IMR-90 (cell line): ENCODE measurements at regions not wholly inside any gene's neighbourhood (a gene's known extent, or its start where the extent isn't known, plus 50 kb on each side); places are given as distances from the start of the nearest gene placed in this dataset.

Experiments
- BHLHE40 ChIP-seq: fragments of 150-350 bp; IDR thresholded peaks from 2 replicates; pipeline ENCODE4 v1.6.1; 2016; ENCODE audit warnings: mild to moderate bottlenecking, low read depth, low read length
- MAFK ChIP-seq: IDR thresholded peaks from 2 replicates; pipeline ENCODE4 v1.6.1; 2012; ENCODE audit warnings: low read depth, low read length, improper control_type of control experiment
- MAZ ChIP-seq: IDR thresholded peaks from 2 replicates; pipeline ENCODE4 v1.6.1; 2012; ENCODE audit warnings: low read depth, mild to moderate bottlenecking, low read length, improper control_type of control experiment, moderate library complexity, borderline replicate concordance
- MXI1 ChIP-seq: IDR thresholded peaks from 2 replicates; pipeline ENCODE4 v1.6.1; 2012; ENCODE audit warnings: low read depth, mild to moderate bottlenecking, low read length, moderate library complexity, borderline replicate concordance
- NFE2L2 ChIP-seq: fragments of 150-350 bp; IDR thresholded peaks from 2 replicates; pipeline ENCODE4 v1.6.1; 2016; ENCODE audit warnings: low read depth, mild to moderate bottlenecking, low read length
- POLR2A ChIP-seq: IDR thresholded peaks from 2 replicates; pipeline ENCODE4 v1.6.1; 2012; ENCODE audit warnings: mild to moderate bottlenecking, low read depth, low read length
- RAD21 ChIP-seq: IDR thresholded peaks from 2 replicates; pipeline ENCODE4 v1.6.1; 2012; ENCODE audit warnings: low read length, improper control_type of control experiment
- SMC3 ChIP-seq: fragments of 150-350 bp; IDR thresholded peaks from 2 replicates; pipeline ENCODE4 v1.6.1; 2016; ENCODE audit warnings: low read depth, mild to moderate bottlenecking, antibody characterized with exemption, low read length, moderate library complexity
- TF ChIP-seq, protein P1 (sequence below): conservative IDR thresholded peaks from 2 replicates; pipeline ENCODE4 v1.5.1; 2012; ENCODE audit warnings: mild to moderate bottlenecking, low read depth, low read length, improper control_type of control experiment
- TF ChIP-seq, protein P2 (sequence below): fragments of 150-350 bp; IDR thresholded peaks from 2 replicates; pipeline ENCODE4 v1.6.1; 2017; ENCODE audit warnings: mild to moderate bottlenecking, antibody characterized with exemption, low read length, low read depth

- TF ChIP-seq, protein P1, sequence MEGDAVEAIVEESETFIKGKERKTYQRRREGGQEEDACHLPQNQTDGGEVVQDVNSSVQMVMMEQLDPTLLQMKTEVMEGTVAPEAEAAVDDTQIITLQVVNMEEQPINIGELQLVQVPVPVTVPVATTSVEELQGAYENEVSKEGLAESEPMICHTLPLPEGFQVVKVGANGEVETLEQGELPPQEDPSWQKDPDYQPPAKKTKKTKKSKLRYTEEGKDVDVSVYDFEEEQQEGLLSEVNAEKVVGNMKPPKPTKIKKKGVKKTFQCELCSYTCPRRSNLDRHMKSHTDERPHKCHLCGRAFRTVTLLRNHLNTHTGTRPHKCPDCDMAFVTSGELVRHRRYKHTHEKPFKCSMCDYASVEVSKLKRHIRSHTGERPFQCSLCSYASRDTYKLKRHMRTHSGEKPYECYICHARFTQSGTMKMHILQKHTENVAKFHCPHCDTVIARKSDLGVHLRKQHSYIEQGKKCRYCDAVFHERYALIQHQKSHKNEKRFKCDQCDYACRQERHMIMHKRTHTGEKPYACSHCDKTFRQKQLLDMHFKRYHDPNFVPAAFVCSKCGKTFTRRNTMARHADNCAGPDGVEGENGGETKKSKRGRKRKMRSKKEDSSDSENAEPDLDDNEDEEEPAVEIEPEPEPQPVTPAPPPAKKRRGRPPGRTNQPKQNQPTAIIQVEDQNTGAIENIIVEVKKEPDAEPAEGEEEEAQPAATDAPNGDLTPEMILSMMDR: no peak
- TF ChIP-seq MAZ (no peak), NFE2L2 (no peak), MXI1 (no peak), MAFK (no peak), POLR2A (no peak), BHLHE40 (no peak), RAD21 (no peak), SMC3 (no peak)
- TF ChIP-seq, protein P2, sequence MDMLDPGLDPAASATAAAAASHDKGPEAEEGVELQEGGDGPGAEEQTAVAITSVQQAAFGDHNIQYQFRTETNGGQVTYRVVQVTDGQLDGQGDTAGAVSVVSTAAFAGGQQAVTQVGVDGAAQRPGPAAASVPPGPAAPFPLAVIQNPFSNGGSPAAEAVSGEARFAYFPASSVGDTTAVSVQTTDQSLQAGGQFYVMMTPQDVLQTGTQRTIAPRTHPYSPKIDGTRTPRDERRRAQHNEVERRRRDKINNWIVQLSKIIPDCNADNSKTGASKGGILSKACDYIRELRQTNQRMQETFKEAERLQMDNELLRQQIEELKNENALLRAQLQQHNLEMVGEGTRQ: no peak
These were observed 1017.5 kb upstream of the TMEM132C start for GRCh38 chr12:127249428-127249827.
